IPS-NIHi11 (cell line): ENCODE measurements at regions not wholly inside any gene's neighbourhood (a gene's known extent, or its start where the extent isn't known, plus 50 kb on each side); places are given as distances from the start of the nearest gene placed in this dataset.
"Not testable (repeated sequence)": the region's sequence is repeated elsewhere in the genome, so short reads cannot be mapped to it uniquely, and the experiment has no call there.

Source experiments
- DNase-seq: peaks from one replicate; pipeline ENCODE4 v3.0.0; 2012; ENCODE audit warnings: mixed read lengths, low spot score

- not testable (repeated sequence) for DNase-seq
Observed at GRCh38 chr16:32845572-32845971, 169.6 kb upstream of the TP53TG3 start.

DNA sequence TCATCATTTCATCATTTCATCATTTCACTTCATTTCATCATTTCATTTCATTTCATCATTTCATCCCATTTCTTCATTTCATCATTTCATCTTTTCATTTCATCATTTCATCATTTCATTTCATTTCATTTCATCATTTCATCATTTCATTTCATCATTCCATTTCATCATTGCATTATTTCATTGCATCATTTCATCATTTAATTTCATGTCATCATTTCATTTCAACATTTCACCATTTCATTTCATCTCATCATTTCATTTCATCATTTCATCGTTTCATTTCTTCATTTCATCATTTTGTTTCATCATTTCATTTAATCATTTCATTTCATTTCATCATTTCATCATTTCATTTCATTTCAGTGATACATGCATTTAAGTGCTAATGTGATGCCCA, 166.9 kb upstream of the TP53TG3 start:
- not testable (repeated sequence) for DNase-seq

- DNase-seq, result not testable (repeated sequence)
Observed at GRCh38 chr16:32807280-32807679, 131.3 kb upstream of the TP53TG3 start.

GRCh38 chr16:32805639-32806038, 129.7 kb upstream of the TP53TG3 start:
- not testable (repeated sequence) for DNase-seq
